ENCODE measurements at regions not wholly inside any gene's neighbourhood (a gene's known extent, or its start where the extent isn't known, plus 50 kb on each side); places are given as distances from the start of the nearest gene placed in this dataset.

DNA sequence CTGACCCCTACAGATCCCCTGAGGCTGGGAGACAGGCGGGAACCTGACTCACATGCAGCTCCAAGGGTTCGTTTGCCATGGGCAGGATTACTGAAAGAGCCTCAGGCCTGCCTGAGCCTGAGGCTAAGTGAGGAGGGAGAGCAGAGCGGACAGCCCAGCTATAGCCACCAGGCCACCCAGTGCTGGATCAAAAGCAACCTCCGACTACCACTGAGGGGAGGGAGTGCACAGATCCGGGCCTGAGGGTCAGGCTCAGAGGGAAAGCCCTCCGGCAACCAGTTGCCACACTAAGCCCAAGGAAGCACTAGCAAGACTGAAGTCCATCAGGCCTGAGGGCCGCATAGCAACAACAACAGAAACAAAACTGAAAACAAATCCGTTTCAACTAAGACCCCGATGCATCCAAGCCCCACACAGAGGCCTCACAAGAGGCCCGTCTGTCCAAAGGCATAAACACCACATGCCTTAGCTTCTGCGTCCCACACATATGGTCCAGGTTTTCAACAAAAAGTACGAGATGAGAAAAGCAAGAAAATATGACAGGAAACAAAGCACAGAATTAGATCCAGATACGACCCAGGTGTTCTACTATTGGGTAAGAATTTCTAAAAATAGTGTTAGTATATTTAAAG lies 92.5 kb upstream of the VIPR2 start:
- H3K27ac ChIP-seq = no peak overlapping the region
- no peak for TF ChIP-seq ZFX (IDR thresholded peaks at IDR 0.05; ENCODE audit: borderline replicate concordance)
- TF ChIP-seq, protein P1, sequence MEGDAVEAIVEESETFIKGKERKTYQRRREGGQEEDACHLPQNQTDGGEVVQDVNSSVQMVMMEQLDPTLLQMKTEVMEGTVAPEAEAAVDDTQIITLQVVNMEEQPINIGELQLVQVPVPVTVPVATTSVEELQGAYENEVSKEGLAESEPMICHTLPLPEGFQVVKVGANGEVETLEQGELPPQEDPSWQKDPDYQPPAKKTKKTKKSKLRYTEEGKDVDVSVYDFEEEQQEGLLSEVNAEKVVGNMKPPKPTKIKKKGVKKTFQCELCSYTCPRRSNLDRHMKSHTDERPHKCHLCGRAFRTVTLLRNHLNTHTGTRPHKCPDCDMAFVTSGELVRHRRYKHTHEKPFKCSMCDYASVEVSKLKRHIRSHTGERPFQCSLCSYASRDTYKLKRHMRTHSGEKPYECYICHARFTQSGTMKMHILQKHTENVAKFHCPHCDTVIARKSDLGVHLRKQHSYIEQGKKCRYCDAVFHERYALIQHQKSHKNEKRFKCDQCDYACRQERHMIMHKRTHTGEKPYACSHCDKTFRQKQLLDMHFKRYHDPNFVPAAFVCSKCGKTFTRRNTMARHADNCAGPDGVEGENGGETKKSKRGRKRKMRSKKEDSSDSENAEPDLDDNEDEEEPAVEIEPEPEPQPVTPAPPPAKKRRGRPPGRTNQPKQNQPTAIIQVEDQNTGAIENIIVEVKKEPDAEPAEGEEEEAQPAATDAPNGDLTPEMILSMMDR (IDR thresholded peaks at IDR 0.05) = no peak

DNA sequence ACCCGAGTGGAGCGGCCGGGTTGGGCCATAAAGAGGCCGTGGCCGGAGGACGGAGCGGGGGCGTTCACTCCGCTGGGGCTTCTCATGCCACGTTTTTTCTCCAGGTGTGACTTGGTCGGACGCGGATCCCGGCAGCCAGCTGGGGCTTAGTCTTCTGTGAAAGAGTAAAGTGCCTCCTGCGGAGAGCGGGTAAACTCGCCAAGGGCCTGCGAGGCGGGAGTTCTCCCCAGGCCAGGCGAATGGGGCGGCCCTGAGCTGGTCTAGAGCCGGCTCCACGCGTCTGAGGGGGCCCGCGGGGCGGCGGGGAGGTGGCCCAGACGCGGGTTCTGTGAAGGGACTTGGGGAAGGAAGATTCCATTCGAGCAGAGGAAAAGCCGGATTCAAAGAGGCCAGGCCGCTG lies 86.3 kb upstream of the VIPR2 start:
- no peak overlapping the region for H3K27ac ChIP-seq
- TF ChIP-seq, protein P1 (IDR thresholded peaks at IDR 0.05) = no peak
- TF ChIP-seq ZFX (IDR thresholded peaks at IDR 0.05; ENCODE audit: borderline replicate concordance) = no peak

DNA sequence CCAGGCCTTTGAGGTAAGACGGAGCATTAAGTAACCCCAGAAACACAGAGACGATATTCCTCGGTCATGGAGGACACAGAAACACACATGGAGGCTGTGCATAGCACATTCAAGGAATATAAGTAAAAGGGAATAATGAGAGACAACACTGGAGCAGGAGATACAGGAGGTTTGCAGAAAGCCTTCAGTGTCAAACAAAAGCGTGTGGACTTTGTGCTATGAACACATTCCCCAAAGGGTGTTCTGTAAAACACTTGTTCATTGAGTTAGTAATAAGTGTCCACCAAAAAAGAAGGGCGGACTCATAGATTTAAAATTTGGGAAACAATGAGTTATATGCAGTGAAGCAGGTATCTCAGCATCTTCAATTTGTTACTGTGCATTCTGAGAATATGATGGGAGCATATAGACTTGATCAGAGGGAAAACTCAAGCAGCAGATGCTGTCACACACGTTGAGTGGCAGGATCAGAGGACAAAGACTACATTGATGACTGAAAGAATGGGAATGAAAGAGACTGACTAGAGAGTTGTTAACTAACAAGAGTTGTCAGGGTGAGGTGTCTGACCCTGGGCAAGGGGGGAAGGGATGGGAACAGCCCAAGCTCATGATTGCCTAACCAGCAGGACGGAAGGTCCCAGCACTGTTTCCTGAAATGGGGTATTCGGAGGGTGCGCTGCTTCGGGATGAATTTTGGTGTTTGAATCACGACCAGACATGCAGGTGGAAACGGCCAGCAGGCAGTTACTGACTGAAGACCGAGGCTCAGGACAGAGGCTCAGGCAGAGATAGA lies 85.2 kb upstream of the VIPR2 start:
- no peak for TF ChIP-seq ZFX (IDR thresholded peaks at IDR 0.05; ENCODE audit: borderline replicate concordance)
- TF ChIP-seq, protein P1 (IDR thresholded peaks at IDR 0.05) = no peak
- H3K27ac ChIP-seq = no peak overlapping the region

DNA sequence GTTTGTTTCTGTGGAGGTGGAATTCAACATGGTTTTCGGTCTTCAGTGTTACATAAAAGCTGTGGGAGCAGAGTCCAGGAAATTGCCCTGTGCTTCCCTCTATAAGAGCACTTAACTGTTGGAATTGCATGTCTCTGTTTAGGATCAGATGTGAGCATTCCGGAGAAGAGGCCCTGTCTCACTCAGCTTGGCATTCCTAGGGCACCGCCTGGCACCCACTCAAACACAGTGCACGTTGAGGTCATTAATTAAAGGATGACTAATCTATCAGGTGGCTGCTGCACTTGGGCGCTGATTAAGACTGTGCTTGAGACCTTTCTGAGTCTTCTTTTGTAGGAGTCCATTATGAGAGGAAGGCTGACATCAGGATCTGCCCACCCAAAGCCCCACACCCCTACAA lies 82.8 kb upstream of the VIPR2 start:
- no peak for TF ChIP-seq ZFX (IDR thresholded peaks at IDR 0.05; ENCODE audit: borderline replicate concordance)
- TF ChIP-seq, protein P1 (IDR thresholded peaks at IDR 0.05) = no peak
- H3K27ac ChIP-seq = no peak overlapping the region

DNA sequence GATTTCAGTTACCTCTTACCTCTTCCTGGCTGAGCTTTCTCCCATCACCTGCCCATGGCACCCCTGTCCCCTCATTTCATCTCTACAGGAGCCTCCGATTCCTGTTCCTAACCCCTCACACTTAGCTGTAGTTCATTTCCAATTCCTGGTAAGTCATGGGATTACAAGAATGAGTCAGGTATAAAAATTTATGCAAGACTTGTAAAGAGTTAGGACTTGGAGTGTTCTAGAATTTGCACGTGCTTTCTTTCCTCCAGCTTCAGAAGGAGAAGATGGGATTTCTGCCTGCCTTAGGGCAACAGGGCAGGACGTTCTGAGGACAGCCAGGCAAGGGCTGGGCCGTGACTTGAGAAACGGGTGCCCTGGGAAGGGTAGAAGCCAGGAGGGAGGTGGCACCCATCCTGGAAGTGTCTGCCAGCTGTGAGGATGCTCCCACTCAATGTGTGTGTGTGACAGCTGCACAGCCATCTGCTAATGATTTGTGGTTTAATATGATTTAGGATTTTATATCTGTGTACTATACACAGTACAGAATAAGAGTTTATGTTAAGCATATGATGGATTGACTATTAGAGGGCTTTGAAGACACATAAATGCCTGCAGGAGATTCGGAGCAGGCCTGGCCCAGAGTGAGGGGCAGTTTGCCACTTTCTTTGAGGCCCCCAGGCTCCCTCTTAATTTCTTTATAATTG lies 81.5 kb upstream of the VIPR2 start:
- no peak overlapping the region for H3K27ac ChIP-seq
- no peak for TF ChIP-seq ZFX (IDR thresholded peaks at IDR 0.05; ENCODE audit: borderline replicate concordance)
- TF ChIP-seq, protein P1 (IDR thresholded peaks at IDR 0.05) = no peak

DNA sequence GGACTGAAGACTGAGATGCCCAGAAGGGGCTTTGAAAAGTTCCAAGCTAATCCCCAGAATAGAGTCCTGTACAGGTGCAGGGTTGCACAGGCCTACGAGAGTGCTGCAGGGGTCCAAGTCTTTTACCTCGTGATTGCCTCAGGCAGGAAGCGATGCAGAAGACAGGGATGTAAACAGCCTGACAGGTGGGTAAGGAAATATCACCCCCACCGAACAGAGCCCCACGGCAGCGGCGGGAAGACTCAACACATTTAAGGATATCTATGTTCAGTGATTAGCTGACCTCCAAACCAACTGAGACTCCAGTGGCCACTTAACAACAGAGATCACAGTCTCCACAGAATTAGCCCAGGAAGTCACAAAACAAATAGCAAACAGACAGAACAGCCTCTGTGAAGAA lies 73.9 kb upstream of the VIPR2 start:
- no peak overlapping the region for H3K27ac ChIP-seq
- TF ChIP-seq, protein P1 (IDR thresholded peaks at IDR 0.05) = no peak
- no peak for TF ChIP-seq ZFX (IDR thresholded peaks at IDR 0.05; ENCODE audit: borderline replicate concordance)

DNA sequence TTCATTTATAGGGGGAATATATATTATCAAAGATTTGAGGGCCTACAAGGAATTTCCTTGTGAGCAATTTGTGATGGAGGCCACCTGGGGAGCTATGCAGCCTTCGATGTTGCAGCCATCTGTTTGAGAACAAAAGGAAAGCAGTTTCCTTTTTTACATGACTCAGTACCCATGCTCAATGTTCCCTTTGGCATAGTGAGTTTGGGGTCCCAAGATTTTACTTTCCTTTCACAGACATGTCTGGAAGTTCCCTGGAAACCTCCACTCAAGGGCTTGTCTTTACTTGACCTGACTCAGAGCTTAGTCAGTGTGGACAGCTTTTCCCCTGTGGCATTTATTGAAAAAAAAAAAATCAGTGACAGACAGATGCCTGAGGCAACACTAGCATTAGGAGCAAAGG lies 73.5 kb upstream of the VIPR2 start:
- TF ChIP-seq ZFX (IDR thresholded peaks at IDR 0.05; ENCODE audit: borderline replicate concordance) = no peak
- TF ChIP-seq, protein P1 (IDR thresholded peaks at IDR 0.05) = no peak
- H3K27ac ChIP-seq = no peak overlapping the region
